Stomach (tissue), 4 donors: ENCODE measurements at regions not wholly inside any gene's neighbourhood (a gene's known extent, or its start where the extent isn't known, plus 50 kb on each side); places are given as distances from the start of the nearest gene placed in this dataset.

Experiments
- EP300 ChIP-seq: sonication (generic); formaldehyde crosslinking; IDR thresholded peaks from one replicate; pipeline ENCODE4 v1.6.1; 2017; ENCODE audit warnings: antibody characterized with exemption
- POLR2A ChIP-seq, 4 donors: fragments of 450-650 bp; IDR thresholded peaks; one replicate each; pipeline ENCODE4 v1.6.1; 2016; ENCODE audit warnings: antibody characterized with exemption in 4 of 4, control low read depth in 2 of 4, mild to moderate bottlenecking in 1 of 4, moderate library complexity in 1 of 4
- POLR2AphosphoS5 ChIP-seq, 3 donors: sonication (generic); formaldehyde crosslinking; IDR thresholded peaks; one replicate each; pipeline ENCODE4 v1.6.1; 2016; ENCODE audit warnings: antibody characterized with exemption in 3 of 3
- TF ChIP-seq, protein P1 (sequence below), 7 experiments: fragments of 450-650 bp in 4 of 7; fragments of 200-600 bp in 3 of 7; sonication (generic) in 3 of 7; IDR thresholded peaks; one replicate each; pipeline ENCODE4 v1.5.1; 2016 to 2019; ENCODE audit warnings: antibody characterized with exemption in 7 of 7, control low read depth in 2 of 7, mild to moderate bottlenecking in 1 of 7

GRCh38 chr15:88752501-88752900, 50.7 kb upstream of the ACAN start:
- TF ChIP-seq, protein P1, sequence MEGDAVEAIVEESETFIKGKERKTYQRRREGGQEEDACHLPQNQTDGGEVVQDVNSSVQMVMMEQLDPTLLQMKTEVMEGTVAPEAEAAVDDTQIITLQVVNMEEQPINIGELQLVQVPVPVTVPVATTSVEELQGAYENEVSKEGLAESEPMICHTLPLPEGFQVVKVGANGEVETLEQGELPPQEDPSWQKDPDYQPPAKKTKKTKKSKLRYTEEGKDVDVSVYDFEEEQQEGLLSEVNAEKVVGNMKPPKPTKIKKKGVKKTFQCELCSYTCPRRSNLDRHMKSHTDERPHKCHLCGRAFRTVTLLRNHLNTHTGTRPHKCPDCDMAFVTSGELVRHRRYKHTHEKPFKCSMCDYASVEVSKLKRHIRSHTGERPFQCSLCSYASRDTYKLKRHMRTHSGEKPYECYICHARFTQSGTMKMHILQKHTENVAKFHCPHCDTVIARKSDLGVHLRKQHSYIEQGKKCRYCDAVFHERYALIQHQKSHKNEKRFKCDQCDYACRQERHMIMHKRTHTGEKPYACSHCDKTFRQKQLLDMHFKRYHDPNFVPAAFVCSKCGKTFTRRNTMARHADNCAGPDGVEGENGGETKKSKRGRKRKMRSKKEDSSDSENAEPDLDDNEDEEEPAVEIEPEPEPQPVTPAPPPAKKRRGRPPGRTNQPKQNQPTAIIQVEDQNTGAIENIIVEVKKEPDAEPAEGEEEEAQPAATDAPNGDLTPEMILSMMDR (IDR thresholded peaks at IDR 0.05): no peak
- no peak for TF ChIP-seq POLR2A (IDR thresholded peaks at IDR 0.05)
- TF ChIP-seq POLR2AphosphoS5 (IDR thresholded peaks at IDR 0.05): no peak
- no peak for TF ChIP-seq EP300
